GM12878 (cell line): ENCODE measurements at regions not wholly inside any gene's neighbourhood (a gene's known extent, or its start where the extent isn't known, plus 50 kb on each side); places are given as distances from the start of the nearest gene placed in this dataset.

Experiments
- BCL11A ChIP-seq: IDR thresholded peaks from 2 replicates; pipeline ENCODE4 v1.6.1; 2011; ENCODE audit warnings: low read depth, low read length
- DPF2 ChIP-seq: fragments of 450-650 bp; IDR thresholded peaks from 2 replicates; pipeline ENCODE4 v1.6.1; 2017; ENCODE audit warnings: mild to moderate bottlenecking
- EED ChIP-seq: sonication (generic); IDR thresholded peaks from 2 replicates; pipeline ENCODE4 v1.6.1; 2016; ENCODE audit warnings: antibody characterized with exemption, low read depth
- ETV6 ChIP-seq, 2 experiments: fragments of 450-650 bp in 1 of 2; IDR thresholded peaks in 1 of 2; conservative IDR thresholded peaks in 1 of 2; 2 replicates each; pipeline ENCODE4 v1.6.1; 2014; ENCODE audit warnings: antibody characterized with exemption in 1 of 2, borderline replicate concordance in 1 of 2, low read depth in 1 of 2, mild to moderate bottlenecking in 1 of 2, moderate library complexity in 1 of 2
- FOXM1 ChIP-seq: IDR thresholded peaks from 2 replicates; pipeline ENCODE4 v1.6.1; 2012; ENCODE audit warnings: low read depth, mild to moderate bottlenecking, inconsistent platforms, low read length, moderate library complexity
- GABPA ChIP-seq: IDR thresholded peaks from 2 replicates; pipeline ENCODE4 v1.6.1; 2014; ENCODE audit warnings: antibody characterized with exemption, low read depth, mild to moderate bottlenecking, inconsistent platforms
- HDGF ChIP-seq: fragments of 450-650 bp; IDR thresholded peaks from 2 replicates; pipeline ENCODE4 v1.6.1; 2016; ENCODE audit warnings: antibody characterized with exemption
- IKZF2 ChIP-seq, 2 experiments: fragments of 450-650 bp; IDR thresholded peaks; 2 replicates each; pipeline ENCODE4 v1.6.1; 2017; ENCODE audit warnings: mild to moderate bottlenecking in 2 of 2, moderate library complexity in 2 of 2
- IRF4 ChIP-seq: IDR thresholded peaks from 2 replicates; pipeline ENCODE4 v1.6.1; 2011; ENCODE audit warnings: low read depth, low read length
- JUND ChIP-seq: IDR thresholded peaks from 2 replicates; pipeline ENCODE4 v1.6.1; 2012; ENCODE audit warnings: low read depth, mild to moderate bottlenecking, low read length, improper control_type of control experiment, moderate library complexity
- MXI1 ChIP-seq: fragments of 150-350 bp; IDR thresholded peaks from 2 replicates; pipeline ENCODE4 v1.6.1; 2011; ENCODE audit warnings: low read depth, mild to moderate bottlenecking, inconsistent platforms, low read length, improper control_type of control experiment
- NR2C1 ChIP-seq: fragments of 450-650 bp; IDR thresholded peaks from 2 replicates; pipeline ENCODE4 v1.6.1; 2017; ENCODE audit warnings: antibody characterized with exemption, mild to moderate bottlenecking, moderate library complexity
- PML ChIP-seq: IDR thresholded peaks from 2 replicates; pipeline ENCODE4 v1.6.1; 2012; ENCODE audit warnings: low read length, inconsistent platforms
- RAD21 ChIP-seq: IDR thresholded peaks from 2 replicates; pipeline ENCODE4 v1.6.1; 2011; ENCODE audit warnings: mild to moderate bottlenecking, low read depth, low read length, moderate library complexity; ENCODE audit not compliant: insufficient read depth
- RCOR1 ChIP-seq: conservative IDR thresholded peaks from 2 replicates; pipeline ENCODE4 v1.6.1; 2012; ENCODE audit warnings: low read depth, low read length, improper control_type of control experiment
- RELA ChIP-seq: fragments of 450-650 bp; IDR thresholded peaks from 2 replicates; pipeline ENCODE4 v1.8.0; 2014; ENCODE audit warnings: borderline replicate concordance; ENCODE audit not compliant: partially characterized antibody
- RUNX3 ChIP-seq: IDR thresholded peaks from 2 replicates; pipeline ENCODE4 v1.6.1; 2012; ENCODE audit warnings: low read length, inconsistent platforms
- SREBF2 ChIP-seq: IDR thresholded peaks from 2 replicates; pipeline ENCODE4 v1.6.1; 2012; ENCODE audit warnings: mild to moderate bottlenecking, low read length
- ZBED1 ChIP-seq: IDR thresholded peaks from 2 replicates; pipeline ENCODE4 v1.6.1; 2016; ENCODE audit warnings: borderline replicate concordance
- ZNF274 ChIP-seq: IDR thresholded peaks from one replicate; pipeline ENCODE4 v1.8.0; 2011; ENCODE audit not compliant: insufficient read length, insufficient read depth
- TF ChIP-seq, protein P1 (sequence below): fragments of 450-650 bp; IDR thresholded peaks from 2 replicates; pipeline ENCODE4 v1.6.1; 2017; ENCODE audit warnings: antibody characterized with exemption, mild to moderate bottlenecking, moderate library complexity
- TF ChIP-seq, protein P2 (sequence below): fragments of 450-650 bp; IDR thresholded peaks from 2 replicates; pipeline ENCODE4 v1.6.1; 2017; ENCODE audit warnings: low read depth, mild to moderate bottlenecking, moderate library complexity
- TF ChIP-seq, protein P3 (sequence below): fragments of 450-650 bp; IDR thresholded peaks from 2 replicates; pipeline ENCODE4 v1.6.1; 2016; ENCODE audit warnings: mild to moderate bottlenecking, moderate library complexity, borderline replicate concordance
- TF ChIP-seq, protein P4 (sequence below): fragments of 150-350 bp; IDR thresholded peaks from 2 replicates; pipeline ENCODE4 v1.6.1; 2014; ENCODE audit warnings: mild to moderate bottlenecking, low read depth, low read length

DNA sequence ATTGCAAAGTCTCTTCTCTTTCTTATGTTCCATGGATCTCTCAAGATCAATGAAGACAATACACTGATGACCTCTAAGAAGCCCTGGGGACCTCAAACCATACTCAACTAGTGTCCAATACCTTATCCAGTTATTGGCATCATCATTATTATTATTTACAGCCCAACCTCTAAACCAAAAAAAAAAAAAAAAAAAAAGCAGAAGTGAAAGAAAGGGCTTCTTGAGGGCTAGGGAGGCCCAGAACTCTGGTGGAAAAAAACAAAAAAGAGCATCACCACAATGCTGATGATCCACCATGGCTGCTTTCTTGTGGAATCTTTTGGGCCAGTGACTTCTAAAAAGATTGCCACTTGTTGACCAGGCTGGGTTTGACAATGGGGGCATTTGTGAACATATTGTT, 324.9 kb downstream of the LPIN1 start (continued):
- TF ChIP-seq, protein P1, sequence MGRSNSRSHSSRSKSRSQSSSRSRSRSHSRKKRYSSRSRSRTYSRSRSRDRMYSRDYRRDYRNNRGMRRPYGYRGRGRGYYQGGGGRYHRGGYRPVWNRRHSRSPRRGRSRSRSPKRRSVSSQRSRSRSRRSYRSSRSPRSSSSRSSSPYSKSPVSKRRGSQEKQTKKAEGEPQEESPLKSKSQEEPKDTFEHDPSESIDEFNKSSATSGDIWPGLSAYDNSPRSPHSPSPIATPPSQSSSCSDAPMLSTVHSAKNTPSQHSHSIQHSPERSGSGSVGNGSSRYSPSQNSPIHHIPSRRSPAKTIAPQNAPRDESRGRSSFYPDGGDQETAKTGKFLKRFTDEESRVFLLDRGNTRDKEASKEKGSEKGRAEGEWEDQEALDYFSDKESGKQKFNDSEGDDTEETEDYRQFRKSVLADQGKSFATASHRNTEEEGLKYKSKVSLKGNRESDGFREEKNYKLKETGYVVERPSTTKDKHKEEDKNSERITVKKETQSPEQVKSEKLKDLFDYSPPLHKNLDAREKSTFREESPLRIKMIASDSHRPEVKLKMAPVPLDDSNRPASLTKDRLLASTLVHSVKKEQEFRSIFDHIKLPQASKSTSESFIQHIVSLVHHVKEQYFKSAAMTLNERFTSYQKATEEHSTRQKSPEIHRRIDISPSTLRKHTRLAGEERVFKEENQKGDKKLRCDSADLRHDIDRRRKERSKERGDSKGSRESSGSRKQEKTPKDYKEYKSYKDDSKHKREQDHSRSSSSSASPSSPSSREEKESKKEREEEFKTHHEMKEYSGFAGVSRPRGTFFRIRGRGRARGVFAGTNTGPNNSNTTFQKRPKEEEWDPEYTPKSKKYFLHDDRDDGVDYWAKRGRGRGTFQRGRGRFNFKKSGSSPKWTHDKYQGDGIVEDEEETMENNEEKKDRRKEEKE = no peak
- TF ChIP-seq RUNX3 (peak; percentile 79), IRF4 (peak; percentile 66; the same call in 1 of the 2 replicates), ZBED1 (no peak), BCL11A (peak; percentile 68), JUND (no peak), RELA (no peak), SREBF2 (no peak), EED (0 out of 2 replicates have a peak, but pooled peaks have one; percentile 37), MXI1 (no peak), ZNF274 (no peak), NR2C1 (no peak), RAD21 (no peak), GABPA (no peak), RCOR1 (no peak), DPF2 (0 out of 2 replicates have a peak, but pooled peaks have one; percentile 34), FOXM1 (no peak), HDGF (no peak), IKZF2 (IDR thresholded peaks at IDR 0.05) (peak; percentile 67 to 75; a peak in 3 of 4 replicates), PML (no peak), ETV6 (conservative IDR thresholded peaks at IDR 0.05 in 1 of 2, IDR thresholded peaks at IDR 0.05 in 1 of 2; ENCODE audit: borderline replicate concordance in 1 of 2, low read depth in 1 of 2) (no peak)
- TF ChIP-seq, protein P2, sequence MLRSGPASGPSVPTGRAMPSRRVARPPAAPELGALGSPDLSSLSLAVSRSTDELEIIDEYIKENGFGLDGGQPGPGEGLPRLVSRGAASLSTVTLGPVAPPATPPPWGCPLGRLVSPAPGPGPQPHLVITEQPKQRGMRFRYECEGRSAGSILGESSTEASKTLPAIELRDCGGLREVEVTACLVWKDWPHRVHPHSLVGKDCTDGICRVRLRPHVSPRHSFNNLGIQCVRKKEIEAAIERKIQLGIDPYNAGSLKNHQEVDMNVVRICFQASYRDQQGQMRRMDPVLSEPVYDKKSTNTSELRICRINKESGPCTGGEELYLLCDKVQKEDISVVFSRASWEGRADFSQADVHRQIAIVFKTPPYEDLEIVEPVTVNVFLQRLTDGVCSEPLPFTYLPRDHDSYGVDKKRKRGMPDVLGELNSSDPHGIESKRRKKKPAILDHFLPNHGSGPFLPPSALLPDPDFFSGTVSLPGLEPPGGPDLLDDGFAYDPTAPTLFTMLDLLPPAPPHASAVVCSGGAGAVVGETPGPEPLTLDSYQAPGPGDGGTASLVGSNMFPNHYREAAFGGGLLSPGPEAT = peak; percentile 57; the same call in 1 of the 2 replicates
- TF ChIP-seq, protein P3, sequence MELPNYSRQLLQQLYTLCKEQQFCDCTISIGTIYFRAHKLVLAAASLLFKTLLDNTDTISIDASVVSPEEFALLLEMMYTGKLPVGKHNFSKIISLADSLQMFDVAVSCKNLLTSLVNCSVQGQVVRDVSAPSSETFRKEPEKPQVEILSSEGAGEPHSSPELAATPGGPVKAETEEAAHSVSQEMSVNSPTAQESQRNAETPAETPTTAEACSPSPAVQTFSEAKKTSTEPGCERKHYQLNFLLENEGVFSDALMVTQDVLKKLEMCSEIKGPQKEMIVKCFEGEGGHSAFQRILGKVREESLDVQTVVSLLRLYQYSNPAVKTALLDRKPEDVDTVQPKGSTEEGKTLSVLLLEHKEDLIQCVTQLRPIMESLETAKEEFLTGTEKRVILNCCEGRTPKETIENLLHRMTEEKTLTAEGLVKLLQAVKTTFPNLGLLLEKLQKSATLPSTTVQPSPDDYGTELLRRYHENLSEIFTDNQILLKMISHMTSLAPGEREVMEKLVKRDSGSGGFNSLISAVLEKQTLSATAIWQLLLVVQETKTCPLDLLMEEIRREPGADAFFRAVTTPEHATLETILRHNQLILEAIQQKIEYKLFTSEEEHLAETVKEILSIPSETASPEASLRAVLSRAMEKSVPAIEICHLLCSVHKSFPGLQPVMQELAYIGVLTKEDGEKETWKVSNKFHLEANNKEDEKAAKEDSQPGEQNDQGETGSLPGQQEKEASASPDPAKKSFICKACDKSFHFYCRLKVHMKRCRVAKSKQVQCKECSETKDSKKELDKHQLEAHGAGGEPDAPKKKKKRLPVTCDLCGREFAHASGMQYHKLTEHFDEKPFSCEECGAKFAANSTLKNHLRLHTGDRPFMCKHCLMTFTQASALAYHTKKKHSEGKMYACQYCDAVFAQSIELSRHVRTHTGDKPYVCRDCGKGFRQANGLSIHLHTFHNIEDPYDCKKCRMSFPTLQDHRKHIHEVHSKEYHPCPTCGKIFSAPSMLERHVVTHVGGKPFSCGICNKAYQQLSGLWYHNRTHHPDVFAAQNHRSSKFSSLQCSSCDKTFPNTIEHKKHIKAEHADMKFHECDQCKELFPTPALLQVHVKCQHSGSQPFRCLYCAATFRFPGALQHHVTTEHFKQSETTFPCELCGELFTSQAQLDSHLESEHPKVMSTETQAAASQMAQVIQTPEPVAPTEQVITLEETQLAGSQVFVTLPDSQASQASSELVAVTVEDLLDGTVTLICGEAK = no peak
- TF ChIP-seq, protein P4, sequence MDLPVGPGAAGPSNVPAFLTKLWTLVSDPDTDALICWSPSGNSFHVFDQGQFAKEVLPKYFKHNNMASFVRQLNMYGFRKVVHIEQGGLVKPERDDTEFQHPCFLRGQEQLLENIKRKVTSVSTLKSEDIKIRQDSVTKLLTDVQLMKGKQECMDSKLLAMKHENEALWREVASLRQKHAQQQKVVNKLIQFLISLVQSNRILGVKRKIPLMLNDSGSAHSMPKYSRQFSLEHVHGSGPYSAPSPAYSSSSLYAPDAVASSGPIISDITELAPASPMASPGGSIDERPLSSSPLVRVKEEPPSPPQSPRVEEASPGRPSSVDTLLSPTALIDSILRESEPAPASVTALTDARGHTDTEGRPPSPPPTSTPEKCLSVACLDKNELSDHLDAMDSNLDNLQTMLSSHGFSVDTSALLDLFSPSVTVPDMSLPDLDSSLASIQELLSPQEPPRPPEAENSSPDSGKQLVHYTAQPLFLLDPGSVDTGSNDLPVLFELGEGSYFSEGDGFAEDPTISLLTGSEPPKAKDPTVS = no peak
